K562 (cell line): ENCODE measurements at regions not wholly inside any gene's neighbourhood (a gene's known extent, or its start where the extent isn't known, plus 50 kb on each side); places are given as distances from the start of the nearest gene placed in this dataset.

Experiments used
- ATAC-seq: fragments of 200-7000 bp; cut with Tn5 transposase; 3 replicates; pipeline ENCODE4 v1.9.1; 2020; ENCODE audit warnings: moderate library complexity
- BruUV-seq: library from RNA; stranded (reverse); fragments of 400-500 nt; replicated peaks from 2 replicates; lab custom pipeline; 2021; lab: Mats Ljungman, UMichigan
- CTCF ChIA-PET: fragments of 300-600 bp; formaldehyde crosslinking; extraction: SDS; loops from one replicate; lab custom pipeline; 2021; ENCODE audit warnings: low intra/inter-chr PET ratio; lab: Yijun Ruan, JAX
- POLR2A ChIA-PET: fragments of 300-600, 350-650 bp; sonication (Branson Sonifier 250); formaldehyde crosslinking; extraction: SDS; loops from one replicate; lab custom pipeline; 2021; ENCODE audit warnings: antibody characterized with exemption, inconsistent platforms; lab: Yijun Ruan, JAX
- DNase-seq, 4 experiments: peaks; one replicate each; pipeline versions ENCODE4 v3.0.0 to v3.0.0-alpha.2; 2011 to 2018; ENCODE audit warnings: low spot score in 3 of 4, mixed read lengths in 3 of 4; ENCODE audit errors: extremely low read depth in 1 of 4
- FAIRE-seq: peaks from 2 replicates; lab custom pipeline; 2011; peaks lifted over from hg19 to GRCh38; lab: Jason Lieb, UNC
- H2AFZ ChIP-seq: 2 replicates; pipeline ENCODE4 v1.6.0; 2011; ENCODE audit warnings: low read depth, low read length, control low read depth, inconsistent platforms
- H3K27ac ChIP-seq: fragments of 200-600 bp; 3 replicates; pipeline ENCODE4 v1.8.0; 2011; ENCODE audit warnings: low read depth, mild to moderate bottlenecking, control low read depth, inconsistent platforms, low read length, moderate library complexity, mixed read lengths; ENCODE audit errors: extremely low read depth
- H3K27me3 ChIP-seq, 2 experiments: fragments of 300-600 bp in 1 of 2; 2 replicates in 1 of 2; 3 replicates in 1 of 2; pipeline versions ENCODE4 v1.6.0 to v1.8.0; 2011; ENCODE audit warnings: inconsistent platforms in 2 of 2, low read length in 2 of 2, mild to moderate bottlenecking in 1 of 2, mixed read lengths in 1 of 2, moderate library complexity in 1 of 2; ENCODE audit not compliant: control insufficient read depth in 2 of 2, insufficient read depth in 2 of 2
- H3K36me3 ChIP-seq: fragments of 300-600 bp; 3 replicates; pipeline ENCODE4 v1.8.0; 2011; ENCODE audit warnings: mild to moderate bottlenecking, low read length, inconsistent platforms; ENCODE audit not compliant: control insufficient read depth, insufficient read depth
- H3K4me1 ChIP-seq, 2 experiments: fragments of 200-600 bp in 1 of 2; replicated peaks in 1 of 2; 2 replicates in 1 of 2; 3 replicates in 1 of 2; pipeline versions ENCODE4 v1.5.1 to v1.8.0; 2011; ENCODE audit warnings: inconsistent platforms in 2 of 2, low read length in 2 of 2, mild to moderate bottlenecking in 1 of 2, mixed read lengths in 1 of 2, moderate library complexity in 1 of 2; ENCODE audit not compliant: control insufficient read depth in 2 of 2, insufficient read depth in 2 of 2
- H3K4me2 ChIP-seq: 2 replicates; pipeline ENCODE4 v1.6.1; 2011; ENCODE audit warnings: low read length, control low read depth, inconsistent platforms, mixed read lengths; ENCODE audit not compliant: insufficient read depth
- H3K4me3 ChIP-seq: fragments of 200-600 bp; sonication (generic), shearing (Covaris generic); 2 replicates; pipeline ENCODE4 v1.5.1; 2016; ENCODE audit warnings: control low read depth, inconsistent platforms
- H3K79me2 ChIP-seq: fragments of 200-600 bp; 3 replicates; pipeline ENCODE4 v1.8.0; 2011; ENCODE audit warnings: low read length, inconsistent platforms; ENCODE audit not compliant: control insufficient read depth, insufficient read depth
- H3K9ac ChIP-seq, 2 experiments: 2 replicates each; pipeline versions ENCODE4 v1.6.0 to v1.6.1; 2011; ENCODE audit warnings: low read depth in 2 of 2, low read length in 2 of 2, control low read depth in 1 of 2, inconsistent platforms in 1 of 2, mild to moderate bottlenecking in 1 of 2, mixed read lengths in 1 of 2; ENCODE audit not compliant: insufficient read depth in 1 of 2
- H3K9me1 ChIP-seq: one replicate; pipeline ENCODE4 v1.6.0; 2011; ENCODE audit warnings: inconsistent platforms, mild to moderate bottlenecking, low read length, moderate library complexity; ENCODE audit not compliant: control insufficient read depth, insufficient read depth
- H3K9me3 ChIP-seq: replicated peaks from 2 replicates; pipeline ENCODE4 v1.5.1; 2011; ENCODE audit warnings: low read depth, low read length, inconsistent platforms; ENCODE audit not compliant: control insufficient read depth, insufficient read depth
- H4K20me1 ChIP-seq: replicated peaks from 2 replicates; pipeline ENCODE4 v1.6.1; 2011; ENCODE audit warnings: low read length, inconsistent platforms, mixed read lengths; ENCODE audit not compliant: control insufficient read depth, insufficient read depth
- ARID2 ChIP-seq: fragments of 450-650 bp; IDR thresholded peaks from 2 replicates; pipeline ENCODE4 v1.6.1; 2017; ENCODE audit warnings: antibody characterized with exemption, mild to moderate bottlenecking
- ELF1 ChIP-seq: fragments of 200-800 bp; sonication (Bioruptor generic); IDR thresholded peaks from 2 replicates; pipeline ENCODE4 v1.6.1; 2016; ENCODE audit warnings: missing genetic modification characterization, missing compliant biosample characterization
- FOXP4 ChIP-seq: sonication (generic); formaldehyde crosslinking; IDR thresholded peaks from 2 replicates; pipeline ENCODE4 v1.8.0; 2022; ENCODE audit warnings: mild to moderate bottlenecking, missing genetic modification reagents, borderline replicate concordance
- ILF3 ChIP-seq: fragments of 450-650 bp; IDR thresholded peaks from 2 replicates; pipeline ENCODE4 v1.6.1; 2018; ENCODE audit warnings: antibody characterized with exemption, mild to moderate bottlenecking, moderate library complexity, borderline replicate concordance
- MCM3 ChIP-seq: fragments of 450-650 bp; IDR thresholded peaks from 2 replicates; pipeline ENCODE4 v1.6.1; 2016
- MCM7 ChIP-seq, 2 experiments: fragments of 450-650 bp; IDR thresholded peaks; 2 replicates each; pipeline ENCODE4 v1.6.1; 2016 to 2018
- MITF ChIP-seq: IDR thresholded peaks from 2 replicates; pipeline ENCODE4 v1.6.1; 2014; ENCODE audit warnings: antibody characterized with exemption
- NKRF ChIP-seq: fragments of 450-650 bp; IDR thresholded peaks from 2 replicates; pipeline ENCODE4 v1.6.1; 2016; ENCODE audit warnings: borderline replicate concordance
- POLR2H ChIP-seq: IDR thresholded peaks from 2 replicates; pipeline ENCODE4 v1.6.1; 2016; ENCODE audit warnings: missing genetic modification characterization, low read depth, mild to moderate bottlenecking, control low read depth, missing compliant biosample characterization, moderate library complexity
- TEAD4 ChIP-seq, 2 experiments: sonication (generic) in 1 of 2; formaldehyde crosslinking in 1 of 2; IDR thresholded peaks; 2 replicates each; pipeline versions ENCODE4 v1.6.1 to v1.8.0; 2012 to 2022; ENCODE audit warnings: borderline replicate concordance in 1 of 2, inconsistent platforms in 1 of 2, low read length in 1 of 2, mild to moderate bottlenecking in 1 of 2, missing genetic modification reagents in 1 of 2
- WGBS: fragments of 100-300 bp; shearing (Covaris generic); methylation state at CpG from one replicate; pipeline ENCODE4 v1.1.6; 2016; ENCODE audit warnings: low coverage, mixed read lengths; ENCODE audit not compliant: insufficient coverage; ENCODE audit errors: missing lambda C conversion rate; 5-methylcytosine and 5-hydroxymethylcytosine counted together
- in situ Hi-C: fragments of 300-500 bp; cut with MboI; formaldehyde crosslinking; loops from 4 replicates; pipeline ENCODE4 v1.15.0; 2018; ENCODE audit warnings: inconsistent platforms, mixed read lengths
- intact Hi-C: fragments of 100-400 bp; cut with micrococcal nuclease; formaldehyde crosslinking; loops from 2 replicates; pipeline ENCODE4 v1.14.2; 2022
- TF ChIP-seq, protein P1 (sequence below): fragments of 250-450 bp; sonication (Bioruptor Pico); IDR thresholded peaks from 2 replicates; pipeline ENCODE4 v1.9.0; 2021; ENCODE audit warnings: mild to moderate bottlenecking
- TF ChIP-seq, protein P2 (sequence below): sonication (generic); IDR thresholded peaks from 2 replicates; pipeline ENCODE4 v1.6.1; 2016

DNA sequence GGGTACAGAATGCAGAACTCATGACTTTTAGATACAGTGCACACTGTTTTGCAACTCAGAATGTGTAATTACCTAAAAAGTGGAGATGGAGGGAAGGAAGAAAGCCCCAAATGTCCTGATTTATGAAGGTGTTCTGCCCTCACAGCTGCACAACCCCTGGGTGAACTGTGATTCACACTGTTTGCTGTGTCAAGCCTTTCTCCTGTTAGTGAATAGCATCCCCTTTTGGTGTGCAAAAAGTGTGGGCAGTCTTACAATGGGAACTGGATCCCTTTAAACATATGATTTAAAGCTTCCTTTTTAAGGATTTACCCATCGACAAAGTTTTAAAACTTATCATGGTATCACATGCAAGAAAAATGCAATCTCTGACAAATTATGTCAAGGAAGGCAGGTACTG lies 633.4 kb upstream of the EPHA7 start:
- Histone ChIP-seq H3K9me1 (no peaks in the 10 kb centered on the region), H3K27ac (no peak overlapping the region), H3K4me1 (no peaks in the 10 kb centered on the region), H3K4me2 (no peak overlapping the region), H3K9me3 (peaks cover 3% of the 10 kb centered on the region; the same call in 1 of the 2 replicates), H2AFZ (no peak overlapping the region), H4K20me1 (no peaks in the 10 kb centered on the region), H3K27me3 (no peaks in the 10 kb centered on the region), H3K36me3 (no peaks in the 10 kb centered on the region), H3K79me2 (no peaks in the 10 kb centered on the region), H3K4me3 (no peak overlapping the region), H3K9ac (no peak overlapping the region)
- 0% methylated on average over 1 of the region's 1 CpG for WGBS
- ATAC-seq (no peak), FAIRE-seq (no peak), DNase-seq (no peak)
- ChIA-PET CTCF (no interaction called here), POLR2A (no interaction called here)
- in situ Hi-C loops = no loop called here
- no TSS peak for BruUV-seq
- intact Hi-C loops = no loop called here
- TF ChIP-seq FOXP4 (CRISPR knock-in tag) (no peak), TEAD4 (IDR thresholded peaks at IDR 0.05; ENCODE audit: low read length) (no peak), TEAD4 (CRISPR knock-in tag; IDR thresholded peaks at IDR 0.05; ENCODE audit: borderline replicate concordance) (no peak), NKRF (no peak), ELF1 (tag) (no peak), MITF (no peak), MCM7 (IDR thresholded peaks at IDR 0.05) (no peak), MCM3 (no peak), ILF3 (no peak), POLR2H (tag) (no peak), ARID2 (no peak)
- TF ChIP-seq, protein P1, sequence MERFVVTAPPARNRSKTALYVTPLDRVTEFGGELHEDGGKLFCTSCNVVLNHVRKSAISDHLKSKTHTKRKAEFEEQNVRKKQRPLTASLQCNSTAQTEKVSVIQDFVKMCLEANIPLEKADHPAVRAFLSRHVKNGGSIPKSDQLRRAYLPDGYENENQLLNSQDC (CRISPR knock-in tag) = no peak
- TF ChIP-seq, protein P2, sequence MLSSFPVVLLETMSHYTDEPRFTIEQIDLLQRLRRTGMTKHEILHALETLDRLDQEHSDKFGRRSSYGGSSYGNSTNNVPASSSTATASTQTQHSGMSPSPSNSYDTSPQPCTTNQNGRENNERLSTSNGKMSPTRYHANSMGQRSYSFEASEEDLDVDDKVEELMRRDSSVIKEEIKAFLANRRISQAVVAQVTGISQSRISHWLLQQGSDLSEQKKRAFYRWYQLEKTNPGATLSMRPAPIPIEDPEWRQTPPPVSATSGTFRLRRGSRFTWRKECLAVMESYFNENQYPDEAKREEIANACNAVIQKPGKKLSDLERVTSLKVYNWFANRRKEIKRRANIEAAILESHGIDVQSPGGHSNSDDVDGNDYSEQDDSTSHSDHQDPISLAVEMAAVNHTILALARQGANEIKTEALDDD = no peak
